K562 (cell line): ENCODE measurements at regions not wholly inside any gene's neighbourhood (a gene's known extent, or its start where the extent isn't known, plus 50 kb on each side); places are given as distances from the start of the nearest gene placed in this dataset.

Source experiments
- ATAC-seq: fragments of 200-7000 bp; cut with Tn5 transposase; 3 replicates; pipeline ENCODE4 v1.9.1; 2020; ENCODE audit warnings: moderate library complexity
- BruUV-seq: library from RNA; stranded (reverse); fragments of 400-500 nt; replicated peaks from 2 replicates; lab custom pipeline; 2021; lab: Mats Ljungman, UMichigan
- CTCF ChIA-PET: fragments of 300-600 bp; formaldehyde crosslinking; extraction: SDS; loops from one replicate; lab custom pipeline; 2021; ENCODE audit warnings: low intra/inter-chr PET ratio; lab: Yijun Ruan, JAX
- POLR2A ChIA-PET: fragments of 300-600, 350-650 bp; sonication (Branson Sonifier 250); formaldehyde crosslinking; extraction: SDS; loops from one replicate; lab custom pipeline; 2021; ENCODE audit warnings: antibody characterized with exemption, inconsistent platforms; lab: Yijun Ruan, JAX
- DNase-seq, 4 experiments: peaks; one replicate each; pipeline versions ENCODE4 v3.0.0 to v3.0.0-alpha.2; 2011 to 2018; ENCODE audit warnings: low spot score in 3 of 4, mixed read lengths in 3 of 4; ENCODE audit errors: extremely low read depth in 1 of 4
- FAIRE-seq: peaks from 2 replicates; lab custom pipeline; 2011; peaks lifted over from hg19 to GRCh38; lab: Jason Lieb, UNC
- H2AFZ ChIP-seq: 2 replicates; pipeline ENCODE4 v1.6.0; 2011; ENCODE audit warnings: low read depth, low read length, control low read depth, inconsistent platforms
- H3K27ac ChIP-seq: fragments of 200-600 bp; 3 replicates; pipeline ENCODE4 v1.8.0; 2011; ENCODE audit warnings: low read depth, mild to moderate bottlenecking, control low read depth, inconsistent platforms, low read length, moderate library complexity, mixed read lengths; ENCODE audit errors: extremely low read depth
- H3K27me3 ChIP-seq, 2 experiments: fragments of 300-600 bp in 1 of 2; 2 replicates in 1 of 2; 3 replicates in 1 of 2; pipeline versions ENCODE4 v1.6.0 to v1.8.0; 2011; ENCODE audit warnings: inconsistent platforms in 2 of 2, low read length in 2 of 2, mild to moderate bottlenecking in 1 of 2, mixed read lengths in 1 of 2, moderate library complexity in 1 of 2; ENCODE audit not compliant: control insufficient read depth in 2 of 2, insufficient read depth in 2 of 2
- H3K36me3 ChIP-seq: fragments of 300-600 bp; 3 replicates; pipeline ENCODE4 v1.8.0; 2011; ENCODE audit warnings: mild to moderate bottlenecking, low read length, inconsistent platforms; ENCODE audit not compliant: control insufficient read depth, insufficient read depth
- H3K4me1 ChIP-seq, 2 experiments: fragments of 200-600 bp in 1 of 2; replicated peaks in 1 of 2; 2 replicates in 1 of 2; 3 replicates in 1 of 2; pipeline versions ENCODE4 v1.5.1 to v1.8.0; 2011; ENCODE audit warnings: inconsistent platforms in 2 of 2, low read length in 2 of 2, mild to moderate bottlenecking in 1 of 2, mixed read lengths in 1 of 2, moderate library complexity in 1 of 2; ENCODE audit not compliant: control insufficient read depth in 2 of 2, insufficient read depth in 2 of 2
- H3K4me2 ChIP-seq: 2 replicates; pipeline ENCODE4 v1.6.1; 2011; ENCODE audit warnings: low read length, control low read depth, inconsistent platforms, mixed read lengths; ENCODE audit not compliant: insufficient read depth
- H3K4me3 ChIP-seq: fragments of 200-600 bp; sonication (generic), shearing (Covaris generic); 2 replicates; pipeline ENCODE4 v1.5.1; 2016; ENCODE audit warnings: control low read depth, inconsistent platforms
- H3K79me2 ChIP-seq: fragments of 200-600 bp; 3 replicates; pipeline ENCODE4 v1.8.0; 2011; ENCODE audit warnings: low read length, inconsistent platforms; ENCODE audit not compliant: control insufficient read depth, insufficient read depth
- H3K9ac ChIP-seq, 2 experiments: 2 replicates each; pipeline versions ENCODE4 v1.6.0 to v1.6.1; 2011; ENCODE audit warnings: low read depth in 2 of 2, low read length in 2 of 2, control low read depth in 1 of 2, inconsistent platforms in 1 of 2, mild to moderate bottlenecking in 1 of 2, mixed read lengths in 1 of 2; ENCODE audit not compliant: insufficient read depth in 1 of 2
- H3K9me1 ChIP-seq: one replicate; pipeline ENCODE4 v1.6.0; 2011; ENCODE audit warnings: inconsistent platforms, mild to moderate bottlenecking, low read length, moderate library complexity; ENCODE audit not compliant: control insufficient read depth, insufficient read depth
- H3K9me3 ChIP-seq: replicated peaks from 2 replicates; pipeline ENCODE4 v1.5.1; 2011; ENCODE audit warnings: low read depth, low read length, inconsistent platforms; ENCODE audit not compliant: control insufficient read depth, insufficient read depth
- H4K20me1 ChIP-seq: replicated peaks from 2 replicates; pipeline ENCODE4 v1.6.1; 2011; ENCODE audit warnings: low read length, inconsistent platforms, mixed read lengths; ENCODE audit not compliant: control insufficient read depth, insufficient read depth
- EZH2 ChIP-seq: IDR thresholded peaks from 2 replicates; pipeline ENCODE4 v1.6.1; 2012; ENCODE audit warnings: low read depth, mild to moderate bottlenecking, inconsistent platforms, low read length, borderline replicate concordance
- HMGN3 ChIP-seq: IDR thresholded peaks from 2 replicates; pipeline ENCODE4 v1.6.1; 2011; ENCODE audit warnings: borderline replicate concordance, low read depth, mild to moderate bottlenecking, mixed read lengths, low read length; ENCODE audit not compliant: insufficient read length; ENCODE audit errors: extremely low read depth
- HNRNPUL1 ChIP-seq: fragments of 200-400 bp; formaldehyde crosslinking; IDR thresholded peaks from 2 replicates; pipeline ENCODE4 v1.6.1; 2017; ENCODE audit warnings: low read length
- MAZ ChIP-seq, 2 experiments: fragments of 450-650 bp in 1 of 2; sonication (generic) in 1 of 2; formaldehyde crosslinking; IDR thresholded peaks in 1 of 2; conservative IDR thresholded peaks in 1 of 2; 2 replicates each; pipeline versions ENCODE4 v1.4.0 to v1.5.0; 2020; ENCODE audit warnings: mild to moderate bottlenecking in 1 of 2, missing genetic modification reagents in 1 of 2
- MYNN ChIP-seq, 2 experiments: sonication (generic); formaldehyde crosslinking in 1 of 2; IDR thresholded peaks; 2 replicates each; pipeline versions ENCODE4 v1.5.0 to v1.6.1; 2016 to 2020; ENCODE audit warnings: antibody characterized with exemption in 1 of 2, missing genetic modification reagents in 1 of 2
- NFE2L1 ChIP-seq: fragments of 450-650 bp; IDR thresholded peaks from 2 replicates; pipeline ENCODE4 v1.6.1; 2016; ENCODE audit warnings: missing genetic modification characterization, low read depth, mild to moderate bottlenecking, missing compliant biosample characterization, moderate library complexity, borderline replicate concordance
- SREBF1 ChIP-seq: fragments of 150-350 bp; IDR thresholded peaks from 2 replicates; pipeline ENCODE4 v1.6.1; 2014; ENCODE audit warnings: antibody characterized with exemption, low read depth, low read length, borderline replicate concordance
- TAF9B ChIP-seq: fragments of 450-650 bp; IDR thresholded peaks from 2 replicates; pipeline ENCODE4 v1.6.1; 2018; ENCODE audit warnings: mild to moderate bottlenecking; ENCODE audit not compliant: partially characterized antibody
- ZC3H4 ChIP-seq: sonication (generic); formaldehyde crosslinking; IDR thresholded peaks from 2 replicates; pipeline ENCODE4 v1.9.0; 2021; ENCODE audit warnings: missing genetic modification reagents, borderline replicate concordance
- ZNF324 ChIP-seq: fragments of 250-450 bp; sonication (Bioruptor Pico); IDR thresholded peaks from 2 replicates; pipeline ENCODE4 v1.4.0; 2020; ENCODE audit warnings: mild to moderate bottlenecking
- ZNF512 ChIP-seq: IDR thresholded peaks from 2 replicates; pipeline ENCODE4 v1.6.1; 2016; ENCODE audit warnings: missing genetic modification characterization, missing compliant biosample characterization
- WGBS: fragments of 100-300 bp; shearing (Covaris generic); methylation state at CpG from one replicate; pipeline ENCODE4 v1.1.6; 2016; ENCODE audit warnings: low coverage, mixed read lengths; ENCODE audit not compliant: insufficient coverage; ENCODE audit errors: missing lambda C conversion rate; 5-methylcytosine and 5-hydroxymethylcytosine counted together
- in situ Hi-C: fragments of 300-500 bp; cut with MboI; formaldehyde crosslinking; loops from 4 replicates; pipeline ENCODE4 v1.15.0; 2018; ENCODE audit warnings: inconsistent platforms, mixed read lengths
- intact Hi-C: fragments of 100-400 bp; cut with micrococcal nuclease; formaldehyde crosslinking; loops from 2 replicates; pipeline ENCODE4 v1.14.2; 2022
- TF ChIP-seq, protein P1 (sequence below), 2 experiments: fragments of 450-650 bp in 1 of 2; sonication (generic) in 1 of 2; formaldehyde crosslinking in 1 of 2; IDR thresholded peaks; 2 replicates each; pipeline versions ENCODE4 v1.7.1 to v1.9.0; 2016 to 2022; ENCODE audit warnings: inconsistent platforms in 1 of 2, mild to moderate bottlenecking in 1 of 2, missing genetic modification reagents in 1 of 2

DNA sequence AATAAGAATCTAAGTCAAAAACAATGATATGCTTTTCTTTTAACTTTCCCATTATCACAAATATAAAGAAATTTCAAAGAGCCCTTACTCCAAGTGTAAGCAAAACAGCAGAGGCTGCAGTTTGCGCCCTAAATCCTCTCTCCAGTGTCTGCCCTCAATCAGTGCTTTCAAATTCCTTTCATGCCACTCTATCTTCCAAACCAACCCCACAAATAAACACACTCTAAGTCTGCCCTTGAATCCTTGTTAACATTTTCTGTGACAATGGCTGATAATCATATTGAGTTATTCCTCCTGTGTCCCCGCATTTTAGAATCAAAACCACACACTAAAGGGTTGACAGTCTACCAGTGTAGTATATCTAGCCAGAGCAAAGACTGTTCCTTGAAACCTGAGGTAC lies 317.9 kb upstream of the MARCKS start:
- Histone ChIP-seq H3K4me2 (no peak overlapping the region), H3K36me3 (no peaks in the 10 kb centered on the region), H3K9me1 (no peaks in the 10 kb centered on the region), H3K27me3 (no peaks in the 10 kb centered on the region), H3K4me1 (no peaks in the 10 kb centered on the region), H3K4me3 (no peak overlapping the region), H4K20me1 (no peaks in the 10 kb centered on the region), H3K9ac (no peak overlapping the region), H3K9me3 (no peaks in the 10 kb centered on the region), H2AFZ (no peak overlapping the region), H3K27ac (no peak overlapping the region), H3K79me2 (no peaks in the 10 kb centered on the region)
- POLR2A ChIA-PET, result no interaction called here
- no peak for FAIRE-seq
- 0% methylated on average over 2 of the region's 2 CpGs for WGBS
- no TSS peak for BruUV-seq
- intact Hi-C loops (no loop called here), in situ Hi-C loops (no loop called here)
- CTCF ChIA-PET, result no interaction called here
- DNase-seq, result no peak
- ATAC-seq, result no peak
- TF ChIP-seq HNRNPUL1 (no peak), EZH2 (no peak), NFE2L1 (no peak), MAZ (CRISPR knock-in tag; conservative IDR thresholded peaks at IDR 0.05 in 1 of 2, IDR thresholded peaks at IDR 0.05 in 1 of 2) (no peak), ZNF512 (tag) (no peak), MYNN (IDR thresholded peaks at IDR 0.05) (no peak), MYNN (CRISPR knock-in tag; IDR thresholded peaks at IDR 0.05) (no peak), ZNF324 (CRISPR knock-in tag) (no peak), TAF9B (no peak), HMGN3 (no peak), SREBF1 (no peak), ZC3H4 (no peak)
- TF ChIP-seq, protein P1, sequence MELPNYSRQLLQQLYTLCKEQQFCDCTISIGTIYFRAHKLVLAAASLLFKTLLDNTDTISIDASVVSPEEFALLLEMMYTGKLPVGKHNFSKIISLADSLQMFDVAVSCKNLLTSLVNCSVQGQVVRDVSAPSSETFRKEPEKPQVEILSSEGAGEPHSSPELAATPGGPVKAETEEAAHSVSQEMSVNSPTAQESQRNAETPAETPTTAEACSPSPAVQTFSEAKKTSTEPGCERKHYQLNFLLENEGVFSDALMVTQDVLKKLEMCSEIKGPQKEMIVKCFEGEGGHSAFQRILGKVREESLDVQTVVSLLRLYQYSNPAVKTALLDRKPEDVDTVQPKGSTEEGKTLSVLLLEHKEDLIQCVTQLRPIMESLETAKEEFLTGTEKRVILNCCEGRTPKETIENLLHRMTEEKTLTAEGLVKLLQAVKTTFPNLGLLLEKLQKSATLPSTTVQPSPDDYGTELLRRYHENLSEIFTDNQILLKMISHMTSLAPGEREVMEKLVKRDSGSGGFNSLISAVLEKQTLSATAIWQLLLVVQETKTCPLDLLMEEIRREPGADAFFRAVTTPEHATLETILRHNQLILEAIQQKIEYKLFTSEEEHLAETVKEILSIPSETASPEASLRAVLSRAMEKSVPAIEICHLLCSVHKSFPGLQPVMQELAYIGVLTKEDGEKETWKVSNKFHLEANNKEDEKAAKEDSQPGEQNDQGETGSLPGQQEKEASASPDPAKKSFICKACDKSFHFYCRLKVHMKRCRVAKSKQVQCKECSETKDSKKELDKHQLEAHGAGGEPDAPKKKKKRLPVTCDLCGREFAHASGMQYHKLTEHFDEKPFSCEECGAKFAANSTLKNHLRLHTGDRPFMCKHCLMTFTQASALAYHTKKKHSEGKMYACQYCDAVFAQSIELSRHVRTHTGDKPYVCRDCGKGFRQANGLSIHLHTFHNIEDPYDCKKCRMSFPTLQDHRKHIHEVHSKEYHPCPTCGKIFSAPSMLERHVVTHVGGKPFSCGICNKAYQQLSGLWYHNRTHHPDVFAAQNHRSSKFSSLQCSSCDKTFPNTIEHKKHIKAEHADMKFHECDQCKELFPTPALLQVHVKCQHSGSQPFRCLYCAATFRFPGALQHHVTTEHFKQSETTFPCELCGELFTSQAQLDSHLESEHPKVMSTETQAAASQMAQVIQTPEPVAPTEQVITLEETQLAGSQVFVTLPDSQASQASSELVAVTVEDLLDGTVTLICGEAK (IDR thresholded peaks at IDR 0.05), result no peak
- TF ChIP-seq, protein P1 (CRISPR knock-in tag; IDR thresholded peaks at IDR 0.05), result no peak
